ENCODE measurements at regions not wholly inside any gene's neighbourhood (a gene's known extent, or its start where the extent isn't known, plus 50 kb on each side); places are given as distances from the start of the nearest gene placed in this dataset.

DNA sequence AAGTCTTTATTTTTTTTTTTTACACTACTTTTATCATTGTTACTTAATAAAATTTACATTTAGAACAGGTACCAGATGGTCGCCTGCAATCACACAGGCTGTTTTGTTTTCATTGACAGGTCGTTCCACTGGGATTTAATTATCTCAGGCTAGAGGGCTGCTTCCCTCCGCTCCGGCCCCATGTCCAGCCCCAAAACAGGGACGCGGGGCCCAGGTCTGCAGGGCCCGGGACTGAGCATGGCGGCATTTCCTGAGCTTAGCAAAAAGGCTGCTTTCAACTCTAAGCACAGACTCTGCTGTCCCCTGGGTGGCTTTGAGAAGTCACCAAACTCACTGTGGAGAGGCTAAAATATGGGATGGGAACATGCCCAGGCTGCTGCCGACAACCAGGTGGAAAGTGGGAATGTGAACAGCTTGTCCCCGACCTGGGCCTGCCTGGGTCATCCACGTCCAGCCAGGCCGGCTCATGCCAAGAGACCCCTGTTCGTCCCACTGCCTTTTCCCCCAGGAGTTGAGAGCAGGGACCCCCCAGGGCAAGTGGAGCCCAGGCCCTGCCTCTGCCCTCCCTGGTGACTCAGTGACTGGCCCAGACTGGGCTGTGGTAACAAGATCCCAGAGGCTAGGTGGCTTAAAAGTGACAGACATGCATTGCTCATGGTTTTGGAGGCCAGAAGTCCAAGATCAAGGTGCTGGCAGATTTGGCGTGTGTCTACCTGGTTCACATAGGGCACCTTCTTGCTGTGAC, 150.0 kb downstream of the SHANK2 start:
- DNase-seq (ENCODE audit: extremely low spot score, unreplicated experiment) = no peak
- H3K4me1 Mint-ChIP-seq (ENCODE audit: unreplicated experiment) = no peaks in the 10 kb centered on the region
- TF ChIP-seq, protein P1, sequence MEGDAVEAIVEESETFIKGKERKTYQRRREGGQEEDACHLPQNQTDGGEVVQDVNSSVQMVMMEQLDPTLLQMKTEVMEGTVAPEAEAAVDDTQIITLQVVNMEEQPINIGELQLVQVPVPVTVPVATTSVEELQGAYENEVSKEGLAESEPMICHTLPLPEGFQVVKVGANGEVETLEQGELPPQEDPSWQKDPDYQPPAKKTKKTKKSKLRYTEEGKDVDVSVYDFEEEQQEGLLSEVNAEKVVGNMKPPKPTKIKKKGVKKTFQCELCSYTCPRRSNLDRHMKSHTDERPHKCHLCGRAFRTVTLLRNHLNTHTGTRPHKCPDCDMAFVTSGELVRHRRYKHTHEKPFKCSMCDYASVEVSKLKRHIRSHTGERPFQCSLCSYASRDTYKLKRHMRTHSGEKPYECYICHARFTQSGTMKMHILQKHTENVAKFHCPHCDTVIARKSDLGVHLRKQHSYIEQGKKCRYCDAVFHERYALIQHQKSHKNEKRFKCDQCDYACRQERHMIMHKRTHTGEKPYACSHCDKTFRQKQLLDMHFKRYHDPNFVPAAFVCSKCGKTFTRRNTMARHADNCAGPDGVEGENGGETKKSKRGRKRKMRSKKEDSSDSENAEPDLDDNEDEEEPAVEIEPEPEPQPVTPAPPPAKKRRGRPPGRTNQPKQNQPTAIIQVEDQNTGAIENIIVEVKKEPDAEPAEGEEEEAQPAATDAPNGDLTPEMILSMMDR (conservative IDR thresholded peaks at IDR 0.05) = no peak
- peaks cover 6% of the 10 kb centered on the region for H3K36me3 Mint-ChIP-seq
- no peaks in the 10 kb centered on the region for H3K9me3 Mint-ChIP-seq
- no peaks in the 10 kb centered on the region for H3K27me3 Mint-ChIP-seq
- H3K27ac Mint-ChIP-seq = no peak overlapping the region
- no peak overlapping the region for H3K4me3 Mint-ChIP-seq

DNA sequence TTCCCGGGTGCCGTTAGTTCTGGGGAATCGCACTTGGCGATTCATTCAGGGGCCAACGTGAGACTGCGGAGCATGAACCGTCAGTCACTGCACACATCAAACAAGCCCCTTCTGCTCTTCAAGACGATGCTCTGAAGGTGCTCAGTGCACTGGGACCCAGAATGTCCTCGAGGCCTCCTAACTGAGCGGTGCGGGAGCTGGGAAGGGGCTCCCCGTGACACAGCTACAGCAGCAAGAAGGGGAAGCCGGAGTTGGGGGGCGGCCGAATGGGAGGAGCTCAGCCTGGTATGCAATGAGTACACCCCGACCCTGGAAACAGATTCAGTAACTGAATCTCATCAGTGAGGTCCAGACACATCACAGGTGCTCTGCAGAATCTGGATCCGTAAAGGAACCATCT, 150.8 kb downstream of the SHANK2 start:
- TF ChIP-seq, protein P1 (conservative IDR thresholded peaks at IDR 0.05) = no peak
- Mint-ChIP-seq H3K27ac (no peak overlapping the region), H3K36me3 (peaks cover 6% of the 10 kb centered on the region), H3K9me3 (no peaks in the 10 kb centered on the region), H3K4me3 (no peak overlapping the region), H3K4me1 (ENCODE audit: unreplicated experiment) (no peaks in the 10 kb centered on the region), H3K27me3 (no peaks in the 10 kb centered on the region)
- DNase-seq (ENCODE audit: extremely low spot score, unreplicated experiment) = no peak

- DNase-seq (ENCODE audit: extremely low spot score, unreplicated experiment) = no peak
- Mint-ChIP-seq H3K36me3 (peaks cover 6% of the 10 kb centered on the region), H3K27ac (no peak overlapping the region), H3K9me3 (no peaks in the 10 kb centered on the region), H3K27me3 (no peaks in the 10 kb centered on the region), H3K4me3 (no peak overlapping the region), H3K4me1 (ENCODE audit: unreplicated experiment) (peaks cover 5% of the 10 kb centered on the region)
- TF ChIP-seq, protein P1 (conservative IDR thresholded peaks at IDR 0.05) = no peak
Measured at GRCh38 chr11:71101046-71101445, 151.3 kb downstream of the SHANK2 start.

- Mint-ChIP-seq H3K36me3 (peaks cover 6% of the 10 kb centered on the region), H3K4me1 (ENCODE audit: unreplicated experiment) (peaks cover 5% of the 10 kb centered on the region), H3K9me3 (no peaks in the 10 kb centered on the region), H3K27ac (no peak overlapping the region), H3K27me3 (no peaks in the 10 kb centered on the region), H3K4me3 (no peak overlapping the region)
- TF ChIP-seq, protein P1 (conservative IDR thresholded peaks at IDR 0.05) = no peak
- no peak for DNase-seq (ENCODE audit: extremely low spot score, unreplicated experiment)
Measured at GRCh38 chr11:71098776-71099175, 153.6 kb downstream of the SHANK2 start.

- no peak overlapping the region for H3K4me3 Mint-ChIP-seq
- H3K36me3 Mint-ChIP-seq = peaks cover 10% of the 10 kb centered on the region
- H3K27me3 Mint-ChIP-seq = no peaks in the 10 kb centered on the region
- no peak for DNase-seq (ENCODE audit: extremely low spot score, unreplicated experiment)
- no peaks in the 10 kb centered on the region for H3K9me3 Mint-ChIP-seq
- peaks cover 5% of the 10 kb centered on the region for H3K4me1 Mint-ChIP-seq (ENCODE audit: unreplicated experiment)
- TF ChIP-seq, protein P1 (conservative IDR thresholded peaks at IDR 0.05) = no peak
- H3K27ac Mint-ChIP-seq = no peak overlapping the region
Measured at GRCh38 chr11:71097506-71098240, 154.7 kb downstream of the SHANK2 start.
